NCI-H510A (cell line): ENCODE measurements at regions not wholly inside any gene's neighbourhood (a gene's known extent, or its start where the extent isn't known, plus 50 kb on each side); places are given as distances from the start of the nearest gene placed in this dataset.

ENCODE experiments used
- DNase-seq: peaks from one replicate; lab custom pipeline; 2025; lab: John Stamatoyannopoulos, UW

DNA sequence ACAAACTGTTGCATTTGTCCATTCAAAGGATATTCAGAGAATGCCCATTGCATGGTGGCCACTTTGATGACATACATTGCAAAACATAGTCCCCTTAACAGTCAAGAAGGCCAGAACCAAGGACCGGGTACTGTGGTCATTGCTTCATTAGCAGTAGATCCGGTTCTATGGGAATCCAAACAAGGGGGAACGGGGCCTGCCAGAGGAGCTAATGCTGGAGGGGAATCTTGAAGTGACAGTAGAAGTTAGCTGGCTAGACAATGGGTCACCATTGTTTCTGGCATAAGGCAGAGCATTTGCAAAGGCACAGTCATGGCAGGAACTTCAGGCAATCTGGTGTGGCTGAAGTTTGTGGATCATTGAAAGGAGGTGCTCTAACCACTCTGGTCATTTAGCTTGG, 279.7 kb downstream of the SS18 start:
- no peak for DNase-seq

DNA sequence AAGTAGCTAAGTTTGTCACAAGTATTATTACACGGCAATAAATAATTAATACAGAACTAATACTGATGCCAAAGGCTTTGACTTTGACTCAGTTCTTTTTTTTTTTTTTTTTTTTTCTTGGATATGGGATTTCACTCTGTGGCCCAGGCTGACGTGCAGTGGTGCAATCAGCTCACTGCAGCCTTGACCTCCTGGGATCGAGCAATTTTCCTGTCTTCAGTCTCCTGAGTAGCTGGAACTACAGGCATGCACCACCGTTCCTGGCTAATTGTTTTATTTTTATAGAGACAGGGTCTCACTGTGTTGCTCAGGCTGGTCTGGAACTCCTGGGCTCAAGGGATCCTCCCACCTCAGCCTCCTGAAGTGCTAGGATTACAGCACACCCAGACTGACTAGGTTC, 284.5 kb downstream of the SS18 start:
- DNase-seq = no peak

DNA sequence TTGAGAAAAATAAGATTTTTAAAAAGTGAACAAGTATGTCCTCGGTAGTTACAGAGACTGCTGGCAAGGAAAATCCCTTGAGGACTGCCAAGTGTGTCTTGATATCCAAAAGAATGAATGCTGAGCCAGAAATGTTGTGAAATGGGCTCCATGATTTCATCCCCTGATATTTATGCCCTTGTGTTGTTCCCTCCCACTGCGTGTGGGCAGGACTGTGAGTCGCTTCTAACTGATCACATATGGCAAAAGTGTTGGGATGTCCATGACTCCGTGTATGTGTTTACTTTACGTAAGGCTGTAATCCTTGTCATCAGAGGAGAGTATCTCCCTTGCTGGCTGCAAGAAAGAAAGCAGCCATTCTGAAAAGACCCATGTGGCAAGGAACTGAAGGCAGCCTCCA, 285.1 kb downstream of the SS18 start:
- no peak for DNase-seq

DNA sequence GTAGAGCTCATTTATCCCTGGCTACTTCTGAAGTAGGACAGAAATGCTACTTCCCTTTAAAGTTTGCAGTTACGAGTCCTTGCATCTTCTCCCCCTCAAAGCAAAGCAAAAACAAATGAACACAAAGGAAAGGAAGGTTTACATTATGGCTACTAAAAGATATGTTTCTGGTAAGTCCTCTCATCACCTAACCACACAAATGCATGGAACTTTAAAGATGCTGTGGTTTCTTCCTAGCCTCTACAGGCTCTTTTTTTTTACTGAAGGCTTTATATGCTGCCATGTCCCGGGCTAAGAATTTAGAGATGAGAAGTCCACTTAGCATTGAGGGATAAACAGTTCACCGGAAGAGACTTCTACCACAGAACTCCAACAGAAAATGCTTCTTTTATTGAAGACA, 291.2 kb downstream of the SS18 start:
- DNase-seq = no peak

DNA sequence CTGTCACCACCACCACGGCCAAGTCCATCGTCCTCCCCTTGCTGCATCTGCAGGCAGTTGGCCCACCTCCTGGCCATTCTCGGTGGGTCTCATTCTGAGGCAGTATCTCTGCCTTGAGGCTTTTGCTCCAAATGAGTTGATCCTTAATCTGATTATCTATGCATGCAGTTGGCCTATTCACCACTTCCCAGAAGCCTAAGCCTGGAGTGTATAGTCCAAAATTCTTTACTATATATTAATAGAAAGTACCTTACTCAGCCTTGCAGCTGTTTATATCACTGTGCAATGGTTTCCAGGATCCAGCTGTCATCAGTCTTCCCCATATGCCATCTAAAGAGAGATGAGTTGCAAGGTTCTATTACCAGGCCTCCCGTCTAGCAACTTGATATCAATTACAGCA, 292.4 kb downstream of the SS18 start:
- DNase-seq = no peak

DNA sequence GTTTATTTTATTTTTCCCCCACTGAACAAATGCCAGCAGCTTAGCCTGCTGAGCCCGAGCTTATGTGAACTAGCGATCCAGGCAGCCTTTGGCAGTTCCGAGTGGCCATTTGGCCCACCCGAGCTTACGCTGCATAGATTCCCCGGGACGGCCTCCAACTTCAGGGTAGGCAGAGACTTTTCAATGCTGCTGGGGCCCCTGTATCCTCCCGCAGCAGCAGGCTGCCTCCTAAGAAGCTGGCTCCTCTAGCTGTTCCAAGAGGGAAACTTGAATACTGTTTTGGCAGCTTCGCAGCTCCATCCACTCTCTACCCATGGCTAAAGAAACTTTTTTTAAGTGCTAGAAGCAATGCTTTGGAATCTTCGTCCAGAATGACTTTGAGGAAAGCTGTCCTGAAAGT, 295.2 kb downstream of the SS18 start:
- DNase-seq = no peak

DNA sequence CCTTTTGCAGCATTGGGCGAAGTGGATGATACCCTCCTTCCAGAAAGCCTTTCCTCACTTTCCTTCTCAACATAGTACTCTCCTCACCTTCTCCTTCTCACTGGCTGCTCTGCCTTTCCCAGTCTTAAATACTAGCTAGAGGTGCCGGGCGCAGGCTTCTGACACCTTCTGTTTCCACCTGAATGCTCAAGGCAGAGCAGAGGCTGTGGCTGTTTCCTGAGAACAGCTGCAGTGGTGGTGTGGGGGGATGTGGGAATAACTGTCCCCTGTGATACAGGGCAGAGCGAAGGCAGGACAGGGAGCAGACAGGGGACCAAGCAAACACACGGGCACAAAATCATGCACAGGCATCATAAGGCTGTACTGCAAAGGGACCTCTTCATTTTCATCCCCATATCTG, 303.1 kb downstream of the SS18 start:
- no peak for DNase-seq

DNA sequence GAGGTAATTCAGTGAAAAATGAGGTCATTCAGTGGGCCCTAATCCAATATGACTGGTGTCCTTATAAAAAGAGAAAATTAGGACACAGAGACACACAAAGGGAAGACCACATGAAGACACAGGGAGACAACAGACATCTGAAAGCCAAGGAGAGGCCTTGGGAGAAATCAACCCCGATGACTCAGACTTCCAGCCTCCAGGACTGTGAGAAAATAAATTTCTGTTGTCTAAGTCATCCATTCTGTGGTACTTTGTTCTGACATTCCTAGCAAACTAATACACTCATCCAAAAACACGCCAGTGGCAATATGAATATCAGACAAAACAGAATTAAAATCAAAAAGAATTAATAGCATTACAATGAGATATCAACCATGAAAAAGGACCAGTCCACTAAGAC, 303.7 kb downstream of the SS18 start:
- no peak for DNase-seq

DNA sequence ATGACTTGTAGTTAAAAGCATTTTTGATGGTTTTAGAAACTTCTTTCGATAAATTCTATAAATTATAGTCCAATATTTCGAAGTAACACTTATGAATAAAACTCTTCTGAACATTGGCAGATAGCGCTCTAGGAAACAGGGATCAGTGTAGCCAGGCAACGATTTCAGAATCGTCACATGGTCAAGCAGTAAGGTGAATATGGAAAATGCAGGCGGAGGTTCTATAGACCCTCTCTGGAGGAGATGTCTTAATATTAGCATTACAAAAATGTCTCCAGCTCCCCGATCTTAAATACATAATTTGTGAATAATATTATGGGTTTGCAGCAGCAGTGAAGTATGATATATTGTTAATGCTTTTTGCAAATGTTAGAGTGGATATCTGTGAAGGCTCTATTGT, 310.3 kb downstream of the SS18 start:
- no peak for DNase-seq

DNA sequence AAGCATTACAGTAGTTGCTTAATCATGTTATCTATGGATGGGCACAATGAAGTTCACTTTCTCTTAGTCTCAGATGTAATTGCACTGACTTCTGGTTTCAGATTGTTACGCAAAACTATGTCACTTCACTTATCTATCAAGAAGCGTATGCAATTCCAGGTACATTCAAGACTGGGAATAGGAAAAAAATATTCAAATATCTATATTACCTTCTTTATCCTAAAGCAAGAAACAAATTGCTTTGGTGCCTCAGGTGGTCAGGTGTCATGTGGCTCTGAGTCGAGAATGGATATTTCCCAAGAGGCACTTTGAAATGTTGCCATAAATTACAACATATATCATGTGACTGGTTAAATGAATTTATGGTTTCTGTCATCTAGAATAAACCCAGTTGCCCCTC, 318.6 kb downstream of the SS18 start:
- DNase-seq = no peak

DNA sequence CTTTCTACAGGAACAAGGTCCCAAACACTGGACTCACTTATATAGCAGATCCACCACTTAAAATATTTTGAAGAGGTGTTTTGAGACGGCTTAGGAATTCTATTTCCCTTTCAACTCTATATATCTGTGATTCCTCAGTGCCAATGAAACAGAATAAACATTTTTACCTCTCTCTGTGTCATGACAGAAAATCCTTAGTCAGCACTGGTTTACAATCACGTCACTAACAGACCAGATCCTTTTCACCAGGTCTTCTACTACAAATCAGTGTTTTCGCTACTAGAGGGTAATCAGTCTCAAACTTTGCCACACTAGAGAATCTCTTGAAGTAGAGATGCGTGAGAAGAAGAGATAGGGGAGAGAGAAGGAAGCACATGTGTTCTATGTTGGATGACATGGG, 325.6 kb downstream of the SS18 start:
- no peak for DNase-seq

DNA sequence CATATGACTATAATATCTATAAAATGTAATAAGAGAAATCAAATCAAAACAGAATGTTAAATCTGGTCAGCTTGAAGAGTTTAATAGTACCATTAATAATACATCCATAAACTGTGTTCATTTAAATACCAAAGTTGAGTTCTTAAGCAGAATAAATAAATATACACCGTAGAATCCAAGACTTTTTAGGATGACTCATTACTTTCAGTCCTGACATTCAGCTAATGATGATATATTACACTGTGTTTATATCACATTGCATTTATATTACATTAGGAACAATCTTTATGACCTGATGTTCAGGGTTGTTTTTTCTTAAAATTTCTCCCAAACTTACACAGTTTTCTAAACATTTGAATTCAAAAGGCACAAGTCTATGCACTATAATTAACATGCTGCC, 331.3 kb downstream of the SS18 start:
- DNase-seq = no peak

DNA sequence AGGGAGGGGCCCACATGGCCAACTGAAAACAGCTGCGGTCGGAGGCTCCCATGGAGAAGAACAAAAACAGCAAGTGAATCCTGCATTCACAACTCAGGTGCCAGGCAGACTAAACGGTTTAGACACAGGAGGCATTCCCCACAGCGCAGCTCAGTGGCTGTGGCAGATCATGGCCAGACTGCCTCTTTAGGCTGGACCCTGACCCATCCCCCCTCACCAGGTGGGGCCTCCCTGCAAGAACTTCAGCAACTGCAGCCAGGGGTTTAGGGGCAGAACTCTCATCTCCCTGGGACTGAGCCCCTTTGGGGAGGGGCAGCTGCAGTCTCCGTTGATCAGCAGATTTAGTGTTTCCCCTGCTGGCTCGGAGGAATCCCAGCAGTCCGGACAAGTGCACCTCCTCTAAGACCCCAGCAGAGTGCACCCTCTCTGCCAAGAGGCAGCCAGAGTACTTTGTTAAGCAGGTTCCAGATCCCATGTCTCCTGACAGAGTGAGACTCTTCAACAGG, 346.7 kb downstream of the SS18 start:
- DNase-seq = no peak

DNA sequence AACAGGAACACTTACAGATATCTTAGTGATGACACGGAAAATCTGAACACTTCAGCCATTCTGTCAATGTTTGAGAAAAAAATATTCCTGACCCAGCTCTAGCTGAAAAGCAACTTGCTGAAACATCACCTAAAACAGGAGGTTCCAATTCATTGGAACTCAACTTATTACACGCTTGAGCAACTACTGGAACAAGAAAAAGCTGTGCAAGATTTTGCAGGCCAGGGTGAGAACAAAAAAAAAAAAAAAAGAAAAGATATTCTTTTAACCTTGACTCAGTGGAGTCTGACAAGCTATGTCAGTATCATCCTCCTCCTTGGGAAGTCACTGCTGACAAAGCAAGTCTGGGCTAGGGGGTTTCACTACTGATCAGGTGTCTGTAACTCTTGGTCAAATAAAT, 351.0 kb downstream of the SS18 start:
- DNase-seq = no peak

DNA sequence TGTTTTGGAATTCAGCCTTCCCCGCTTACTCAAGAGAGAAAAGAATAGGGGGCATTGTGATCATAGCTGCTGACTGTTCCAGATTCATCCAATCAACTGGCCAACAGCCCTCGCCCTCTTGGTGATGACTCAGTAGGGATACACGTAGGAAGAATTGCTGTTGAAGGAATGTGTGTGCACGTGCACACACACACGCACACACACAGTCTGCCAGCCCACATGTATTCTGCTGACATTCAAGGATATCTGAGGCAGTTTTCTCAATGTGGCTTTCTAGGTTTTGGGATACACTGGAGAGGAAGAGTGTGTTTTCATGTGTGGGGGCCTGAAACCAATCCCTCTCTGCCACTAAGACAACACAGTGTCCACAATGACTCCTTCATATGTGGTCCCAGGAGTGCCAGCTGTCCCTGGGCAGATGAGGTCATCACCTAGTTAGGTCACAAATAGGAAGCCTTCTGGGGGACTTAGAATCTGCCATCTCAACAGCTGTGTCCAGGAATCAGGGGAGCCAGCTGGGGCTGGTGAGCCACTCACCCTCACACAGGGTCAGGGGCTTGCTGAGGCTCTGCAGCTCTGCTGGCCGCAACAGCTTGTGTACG, 352.6 kb downstream of the SS18 start:
- DNase-seq = no peak

DNA sequence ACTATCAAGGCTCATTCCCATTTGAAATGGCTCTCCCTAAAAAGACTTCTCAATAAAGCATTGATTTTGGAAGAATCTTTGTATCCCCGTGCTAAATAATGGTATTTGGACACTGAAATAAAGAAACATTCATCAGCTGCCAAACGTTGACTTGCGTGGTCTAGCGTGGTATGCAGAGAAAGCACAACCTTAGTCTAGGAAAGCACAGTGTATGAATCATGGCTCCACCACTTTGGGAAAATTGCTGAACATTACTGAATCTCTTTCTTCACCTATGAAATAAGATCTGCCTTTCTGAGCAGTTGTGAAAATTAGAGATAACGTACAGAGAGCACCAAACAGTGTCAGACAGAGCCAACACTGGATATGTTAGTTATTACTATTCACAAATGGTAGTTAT, 353.9 kb downstream of the SS18 start:
- DNase-seq = no peak

DNA sequence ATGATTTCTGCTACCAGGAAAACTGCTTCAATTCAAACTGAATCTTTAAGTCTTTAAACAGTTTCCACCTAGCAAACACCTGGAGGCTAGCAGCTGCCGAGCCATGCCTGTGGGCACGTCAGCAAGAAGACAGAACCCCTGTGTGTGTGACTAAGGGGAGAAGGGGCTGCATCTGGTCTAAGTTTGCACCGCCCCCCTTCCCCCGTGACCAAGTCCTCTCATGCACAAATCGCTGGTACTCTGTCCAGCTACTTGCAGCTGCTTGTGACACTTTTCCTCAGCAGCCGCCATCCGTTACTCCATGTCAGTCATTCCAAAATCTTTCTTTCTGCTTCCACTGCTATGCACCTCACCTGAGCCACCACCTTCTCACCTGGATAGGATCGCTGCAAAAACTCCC, 355.0 kb downstream of the SS18 start:
- no peak for DNase-seq

DNA sequence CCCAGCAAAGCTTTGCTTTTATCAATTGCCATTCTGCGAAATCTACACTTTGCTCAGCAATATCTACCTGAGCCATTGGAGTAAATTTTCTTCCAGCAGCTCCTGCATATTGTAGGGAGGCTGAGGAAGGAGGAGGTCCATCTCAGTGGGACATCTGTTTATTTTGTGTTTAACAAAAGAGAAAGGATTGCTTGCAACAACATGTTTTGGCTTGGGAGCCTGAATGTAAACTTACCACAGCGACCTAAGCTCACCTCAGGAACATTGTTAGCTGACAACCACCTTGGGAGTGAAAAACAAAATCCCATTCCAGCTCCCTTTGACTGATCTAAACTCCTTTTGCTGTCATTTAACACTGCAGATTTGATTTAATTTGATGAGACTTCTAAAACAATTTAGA, 356.1 kb downstream of the SS18 start:
- no peak for DNase-seq

DNA sequence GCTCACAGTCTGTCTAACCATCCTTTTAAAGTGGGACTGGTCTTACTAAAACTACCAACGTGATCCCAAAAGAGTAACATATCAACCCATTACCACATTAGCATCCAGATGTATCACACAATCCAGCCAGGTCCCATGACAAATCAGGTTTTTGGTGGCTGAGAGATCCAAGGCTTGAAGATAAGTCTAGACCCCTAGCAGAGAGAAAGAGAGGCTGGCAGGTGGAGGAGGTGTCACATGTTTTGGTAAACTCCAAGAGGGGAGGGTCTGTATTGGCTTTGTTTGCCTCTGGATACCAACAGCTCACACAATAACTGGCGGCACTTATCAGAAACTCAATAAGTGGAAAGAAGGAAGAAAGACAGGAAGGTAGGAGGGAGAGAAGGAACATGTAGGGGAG, 357.6 kb downstream of the SS18 start:
- DNase-seq = no peak

DNA sequence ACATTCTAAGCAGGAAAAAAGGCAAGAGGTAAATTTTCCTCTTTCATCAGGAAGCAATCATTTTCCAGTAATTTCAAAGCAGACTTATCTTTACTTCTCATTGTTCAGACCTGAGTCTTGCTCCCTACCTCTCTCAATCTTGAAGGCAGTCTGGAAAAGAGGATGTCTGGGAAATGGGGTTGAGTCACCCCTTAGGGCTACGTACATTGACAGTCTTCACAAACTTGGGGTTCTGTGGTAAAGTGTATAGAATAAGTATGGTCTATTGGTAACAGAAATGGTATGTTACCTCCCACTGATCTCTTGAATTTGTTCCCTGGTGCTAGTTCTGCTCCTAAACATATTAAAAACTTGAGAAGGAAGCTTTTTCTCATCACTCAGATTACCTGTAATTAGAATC, 361.3 kb downstream of the SS18 start:
- no peak for DNase-seq

DNA sequence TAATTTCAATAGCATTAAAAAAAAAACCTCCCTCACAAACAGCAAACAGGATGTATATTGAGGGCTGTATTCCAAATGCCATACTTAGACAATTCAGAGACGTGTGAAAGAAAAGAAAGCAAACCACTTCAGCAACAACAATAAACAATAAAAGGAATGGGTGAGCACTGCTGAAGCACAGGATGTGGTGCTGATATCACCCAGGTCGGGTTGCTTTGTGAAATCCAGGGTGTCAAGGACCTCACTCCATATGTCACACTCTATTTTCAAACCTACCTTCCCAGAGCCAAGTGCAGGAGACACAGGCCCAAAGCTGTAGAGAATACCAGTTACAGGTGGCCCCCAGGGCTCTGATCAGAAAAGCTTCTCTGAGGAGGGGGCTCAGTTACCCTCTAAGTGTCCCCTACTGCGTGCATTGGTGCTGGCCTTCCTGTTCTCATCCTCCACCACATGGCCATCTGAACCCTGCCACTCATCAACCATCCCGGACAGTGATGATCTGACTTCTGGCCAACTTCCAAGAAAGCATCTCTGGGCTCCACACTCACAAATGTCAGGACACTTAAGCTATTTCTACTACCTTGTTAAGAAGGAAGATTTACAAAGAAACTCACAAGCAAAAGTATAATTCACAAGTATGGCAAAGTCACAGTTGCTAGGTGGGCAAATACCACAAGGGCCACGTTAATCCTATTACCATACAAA, 363.0 kb downstream of the SS18 start:
- DNase-seq = peak; percentile 6

DNA sequence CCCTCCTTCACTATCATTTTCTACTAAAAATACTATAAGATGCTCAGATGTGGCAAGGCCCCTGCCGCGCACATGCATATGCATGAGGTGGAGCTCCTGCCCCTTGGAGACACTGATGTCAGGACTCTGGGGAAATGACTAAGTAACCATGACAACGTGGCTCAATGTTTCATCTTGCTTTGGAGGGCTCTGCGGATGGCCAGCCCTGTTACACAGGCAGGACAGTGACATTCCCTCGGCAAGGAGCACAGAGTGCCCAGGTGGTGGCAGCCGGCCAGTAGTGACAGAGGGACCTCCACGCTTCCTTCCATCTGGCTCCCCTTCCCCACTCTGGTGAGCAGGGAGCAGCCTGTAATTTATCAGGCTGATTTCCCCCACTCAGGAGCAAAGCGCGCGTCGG, 364.1 kb downstream of the SS18 start:
- no peak for DNase-seq

DNA sequence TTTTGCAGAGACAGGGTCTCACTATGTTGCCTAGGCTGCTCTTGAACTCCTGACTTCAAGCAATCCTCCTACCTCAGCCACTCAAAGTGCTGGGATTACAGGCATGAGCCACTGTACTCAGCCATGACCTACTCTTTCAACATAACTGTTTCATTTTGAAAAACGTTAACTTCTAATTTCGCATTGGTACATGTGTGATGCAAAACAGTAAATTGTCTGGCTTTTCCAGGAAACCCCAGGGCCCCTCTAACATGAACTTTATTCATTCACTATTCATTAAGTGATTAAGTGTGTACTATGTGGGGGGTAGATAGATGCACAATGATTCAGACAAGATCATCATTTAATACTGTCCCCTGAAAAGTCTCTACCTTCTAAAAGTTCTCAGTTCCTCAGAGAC, 364.9 kb downstream of the SS18 start:
- DNase-seq = no peak

DNA sequence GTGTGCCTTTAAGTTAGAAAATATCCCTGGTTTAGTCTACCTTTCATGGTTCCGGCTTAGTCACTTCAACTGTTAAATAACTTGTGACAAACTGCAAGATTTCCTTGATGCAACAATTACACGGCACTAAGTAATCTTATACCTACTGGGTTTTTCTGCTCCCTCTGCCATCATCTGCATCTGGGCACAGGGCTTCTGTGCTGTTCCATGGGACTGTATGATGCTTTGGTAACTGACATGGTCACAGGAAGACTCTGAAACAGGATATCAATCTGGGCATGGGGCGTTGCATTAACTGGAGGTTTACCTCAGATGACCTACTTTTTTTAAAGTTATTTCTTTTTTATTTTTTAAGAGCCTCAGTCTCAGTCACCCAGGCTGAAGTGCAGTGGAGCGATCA, 365.4 kb downstream of the SS18 start:
- DNase-seq = no peak
